ENCODE measurements at regions not wholly inside any gene's neighbourhood (a gene's known extent, or its start where the extent isn't known, plus 50 kb on each side); places are given as distances from the start of the nearest gene placed in this dataset.

DNA sequence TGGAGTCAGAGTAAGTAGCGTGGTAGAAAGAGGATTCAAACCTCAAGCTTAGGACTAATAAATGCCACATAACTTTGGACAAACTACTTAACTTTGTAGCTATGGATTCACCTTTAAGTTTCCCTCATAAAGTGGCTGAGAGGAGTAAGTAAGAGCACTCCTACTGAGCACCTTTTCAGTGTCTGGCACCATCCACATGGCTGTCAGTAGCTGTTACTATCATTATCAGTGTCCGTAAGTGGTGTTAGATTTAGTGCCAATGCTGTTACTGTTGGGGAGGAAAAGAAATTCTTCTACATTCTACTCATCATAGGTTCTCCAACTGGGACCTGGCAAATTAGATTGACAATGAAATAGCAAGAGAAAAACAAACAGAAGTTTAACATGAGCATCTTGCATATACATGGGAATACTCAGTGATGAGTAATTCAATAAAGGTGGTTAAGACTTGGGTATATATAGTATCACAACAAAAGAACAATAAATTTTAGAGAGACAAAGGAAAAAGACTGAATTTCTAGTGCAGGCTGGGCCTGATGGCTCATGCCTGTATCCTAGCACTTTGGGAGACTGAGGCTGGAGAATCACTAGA lies 165.6 kb upstream of the NBEA start:
- TF ChIP-seq POLR2A (IDR thresholded peaks at IDR 0.05): no peak
- TF ChIP-seq, protein P1, sequence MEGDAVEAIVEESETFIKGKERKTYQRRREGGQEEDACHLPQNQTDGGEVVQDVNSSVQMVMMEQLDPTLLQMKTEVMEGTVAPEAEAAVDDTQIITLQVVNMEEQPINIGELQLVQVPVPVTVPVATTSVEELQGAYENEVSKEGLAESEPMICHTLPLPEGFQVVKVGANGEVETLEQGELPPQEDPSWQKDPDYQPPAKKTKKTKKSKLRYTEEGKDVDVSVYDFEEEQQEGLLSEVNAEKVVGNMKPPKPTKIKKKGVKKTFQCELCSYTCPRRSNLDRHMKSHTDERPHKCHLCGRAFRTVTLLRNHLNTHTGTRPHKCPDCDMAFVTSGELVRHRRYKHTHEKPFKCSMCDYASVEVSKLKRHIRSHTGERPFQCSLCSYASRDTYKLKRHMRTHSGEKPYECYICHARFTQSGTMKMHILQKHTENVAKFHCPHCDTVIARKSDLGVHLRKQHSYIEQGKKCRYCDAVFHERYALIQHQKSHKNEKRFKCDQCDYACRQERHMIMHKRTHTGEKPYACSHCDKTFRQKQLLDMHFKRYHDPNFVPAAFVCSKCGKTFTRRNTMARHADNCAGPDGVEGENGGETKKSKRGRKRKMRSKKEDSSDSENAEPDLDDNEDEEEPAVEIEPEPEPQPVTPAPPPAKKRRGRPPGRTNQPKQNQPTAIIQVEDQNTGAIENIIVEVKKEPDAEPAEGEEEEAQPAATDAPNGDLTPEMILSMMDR (IDR thresholded peaks at IDR 0.05): no peak

All from heart left ventricle (tissue), 13 donors.